Neuron (in vitro differentiated cells): ENCODE measurements at regions not wholly inside any gene's neighbourhood (a gene's known extent, or its start where the extent isn't known, plus 50 kb on each side); places are given as distances from the start of the nearest gene placed in this dataset.
"Not testable (repeated sequence)": the region's sequence is repeated elsewhere in the genome, so short reads cannot be mapped to it uniquely, and the experiment has no call there.

Experiments
- H2AFZ ChIP-seq: one replicate; pipeline ENCODE4 v1.6.1; 2013; ENCODE audit warnings: low read depth, mild to moderate bottlenecking, inconsistent platforms, low read length, moderate library complexity
- H3K27me3 ChIP-seq: one replicate; pipeline ENCODE4 v1.6.1; 2013; ENCODE audit warnings: low read length; ENCODE audit not compliant: insufficient read depth
- H3K36me3 ChIP-seq: one replicate; pipeline ENCODE4 v1.6.1; 2013; ENCODE audit warnings: low read length; ENCODE audit not compliant: insufficient read depth
- H3K4me1 ChIP-seq: one replicate; pipeline ENCODE4 v1.6.1; 2013; ENCODE audit warnings: low read length; ENCODE audit not compliant: insufficient read depth
- H3K4me3 ChIP-seq: 2 replicates; pipeline ENCODE4 v1.5.1; 2013; ENCODE audit warnings: mild to moderate bottlenecking, low read length, moderate library complexity
- H3K9me3 ChIP-seq: one replicate; pipeline ENCODE4 v1.6.1; 2013; ENCODE audit warnings: low read length

DNA sequence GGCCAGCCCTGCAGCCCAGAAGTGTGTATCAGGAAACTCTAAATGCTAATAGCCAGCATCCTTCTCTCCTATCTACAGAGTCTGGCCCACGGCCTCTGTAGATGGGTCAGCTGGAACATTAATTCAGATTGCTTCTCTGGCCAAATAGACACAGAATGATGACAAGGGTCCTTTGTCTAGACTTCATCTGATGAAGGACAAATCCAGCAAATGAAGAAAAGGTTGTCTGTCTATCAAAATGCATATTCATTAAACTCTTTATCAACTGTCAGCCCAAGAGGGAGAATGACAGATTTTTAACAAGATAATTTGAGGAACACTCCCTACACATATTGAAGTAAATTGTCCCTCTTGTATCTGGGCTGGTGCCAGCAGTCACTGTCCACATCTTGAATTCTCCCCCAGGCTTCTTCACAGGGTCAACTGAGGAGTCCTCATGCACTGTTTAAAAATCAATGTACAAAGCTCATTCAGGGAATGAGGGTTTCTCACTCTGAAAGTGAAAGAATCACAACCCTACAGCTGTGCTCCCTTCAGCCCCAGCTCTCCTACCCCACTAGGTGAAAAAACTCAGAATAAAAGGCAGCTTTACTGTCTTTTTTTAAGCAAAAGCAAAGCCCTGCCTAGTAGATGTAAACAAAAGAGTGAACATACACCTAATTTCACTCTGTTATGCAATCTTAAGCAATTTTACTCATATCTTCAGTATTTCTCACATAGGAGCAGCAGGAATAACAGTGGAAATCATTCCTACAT, 507.7 kb downstream of the IGSF11 start:
- Histone ChIP-seq H3K4me3 (no peak overlapping the region), H3K27me3 (no peaks in the 10 kb centered on the region), H2AFZ (no peak overlapping the region), H3K36me3 (no peaks in the 10 kb centered on the region), H3K4me1 (no peaks in the 10 kb centered on the region), H3K9me3 (no peaks in the 10 kb centered on the region)

DNA sequence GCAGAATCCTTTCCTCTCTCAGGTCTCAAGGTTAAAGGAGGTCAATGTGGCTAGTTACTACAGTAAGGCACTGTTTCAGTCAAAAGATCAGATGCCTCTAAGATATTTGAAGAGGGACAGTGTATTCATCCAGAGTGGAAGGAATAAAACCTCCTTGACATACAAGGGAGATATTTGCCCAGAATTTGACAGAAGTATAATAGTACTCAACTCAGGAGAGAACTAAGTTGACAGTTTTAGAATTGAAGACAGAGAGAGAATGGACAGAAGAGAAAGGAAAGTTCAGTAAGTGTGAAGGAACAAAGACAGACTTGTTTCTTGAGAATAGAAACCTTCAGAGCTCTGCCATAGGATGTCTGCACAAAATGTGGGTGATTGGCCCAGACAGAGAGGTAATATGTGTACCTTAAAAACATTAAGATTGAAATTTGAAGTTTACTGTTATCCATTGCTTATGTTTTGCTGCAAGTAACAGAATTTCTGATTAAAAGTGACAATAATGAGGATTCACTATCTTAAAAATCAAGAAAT, 507.1 kb downstream of the IGSF11 start:
- no peak overlapping the region for H2AFZ ChIP-seq
- no peaks in the 10 kb centered on the region for H3K4me1 ChIP-seq
- no peaks in the 10 kb centered on the region for H3K36me3 ChIP-seq
- H3K27me3 ChIP-seq = no peaks in the 10 kb centered on the region
- no peaks in the 10 kb centered on the region for H3K9me3 ChIP-seq
- H3K4me3 ChIP-seq = no peak overlapping the region

GRCh38 chr3:118529554-118529953, 505.1 kb downstream of the IGSF11 start:
- Histone ChIP-seq H3K9me3 (no peaks in the 10 kb centered on the region), H3K27me3 (no peaks in the 10 kb centered on the region)

DNA sequence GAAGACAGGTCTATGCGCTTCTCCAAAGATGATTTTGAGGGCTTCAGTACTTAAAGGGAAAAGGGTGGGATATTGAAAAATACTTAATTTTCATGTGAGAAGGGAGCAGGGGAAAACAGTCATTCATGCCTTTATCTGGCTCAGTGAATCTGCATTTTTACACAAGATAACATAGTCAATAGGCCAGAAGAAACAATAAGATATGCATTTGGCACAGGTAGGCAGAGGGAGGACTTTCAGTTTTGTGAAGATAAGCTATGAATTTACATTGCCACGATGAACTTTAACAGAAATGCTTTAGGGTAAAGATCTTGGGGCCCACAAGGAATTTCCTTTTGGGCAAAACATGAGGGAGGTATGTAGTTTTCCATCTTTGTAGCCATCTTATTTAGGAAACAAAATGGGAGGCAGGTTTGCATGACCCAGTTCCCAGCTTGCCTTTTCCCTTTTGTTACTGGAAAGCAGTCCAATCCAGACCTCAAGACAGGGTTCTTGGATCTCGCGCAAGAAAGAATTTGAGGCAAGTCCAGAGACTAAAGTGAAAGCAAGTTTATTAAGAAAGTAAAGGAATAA, 504.2 kb downstream of the IGSF11 start:
- H3K36me3 ChIP-seq = no peaks in the 10 kb centered on the region
- no peak overlapping the region for H2AFZ ChIP-seq
- no peaks in the 10 kb centered on the region for H3K4me1 ChIP-seq
- H3K27me3 ChIP-seq = no peaks in the 10 kb centered on the region
- no peak overlapping the region for H3K4me3 ChIP-seq
- no peaks in the 10 kb centered on the region for H3K9me3 ChIP-seq

More at GRCh38 chr3:118529554-118529953, 505.1 kb downstream of the IGSF11 start:
- no peaks in the 10 kb centered on the region for H3K36me3 ChIP-seq
- no peak overlapping the region for H3K4me3 ChIP-seq
- H2AFZ ChIP-seq = no peak overlapping the region
- H3K4me1 ChIP-seq = no peaks in the 10 kb centered on the region

DNA sequence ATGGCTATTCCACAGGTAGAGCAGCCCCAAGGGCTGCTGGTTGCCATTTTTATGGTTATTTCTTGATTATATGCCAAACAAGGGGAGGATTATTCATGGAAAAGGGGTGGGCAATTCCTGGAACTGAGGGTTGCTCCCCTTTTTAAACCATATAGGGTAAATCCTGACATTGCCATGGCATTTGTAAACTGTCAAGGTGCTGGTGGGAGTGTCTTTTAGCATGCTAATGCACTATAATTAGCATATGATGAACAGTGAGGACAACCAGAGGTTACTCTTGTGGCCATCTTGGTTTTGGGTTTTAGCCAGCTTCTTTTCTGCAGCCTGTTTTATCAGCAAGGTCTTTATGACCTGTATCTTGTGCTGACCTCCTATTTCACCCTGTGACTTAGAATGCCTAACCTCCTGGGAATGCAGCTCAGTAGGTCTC, 503.7 kb downstream of the IGSF11 start:
- H3K27me3 ChIP-seq, H3K4me3 ChIP-seq: not testable (repeated sequence)

GRCh38 chr3:118531816-118532215, 502.8 kb downstream of the IGSF11 start:
- Histone ChIP-seq H3K4me1 (no peaks in the 10 kb centered on the region), H3K27me3 (no peaks in the 10 kb centered on the region), H3K4me3 (no peak overlapping the region), H3K9me3 (no peaks in the 10 kb centered on the region), H3K36me3 (no peaks in the 10 kb centered on the region), H2AFZ (no peak overlapping the region)

More for the DNA sequence above, 503.7 kb downstream of the IGSF11 start:
- H2AFZ ChIP-seq, H3K9me3 ChIP-seq, H3K4me1 ChIP-seq, H3K36me3 ChIP-seq: not testable (repeated sequence)

DNA sequence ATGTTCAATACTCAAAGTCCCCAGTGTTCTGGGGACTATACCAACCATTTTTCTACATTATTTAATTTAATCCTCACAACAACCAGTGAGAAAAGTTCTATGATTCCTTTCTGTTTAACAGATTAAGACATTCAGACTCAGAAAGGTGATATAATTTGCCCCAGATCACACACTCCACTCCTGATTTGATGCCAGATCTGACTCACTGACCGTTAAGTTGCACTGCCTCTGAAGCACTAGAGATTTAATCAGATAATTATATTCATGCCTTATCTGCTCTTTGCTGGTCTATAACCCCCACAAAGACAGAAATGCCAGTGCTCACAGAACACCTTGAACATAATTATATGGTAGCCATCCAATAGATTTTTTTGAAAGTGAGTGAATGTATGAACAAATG, 501.0 kb downstream of the IGSF11 start:
- Histone ChIP-seq H3K9me3 (no peaks in the 10 kb centered on the region), H3K36me3 (no peaks in the 10 kb centered on the region), H2AFZ (no peak overlapping the region), H3K4me3 (no peak overlapping the region), H3K27me3 (no peaks in the 10 kb centered on the region), H3K4me1 (no peaks in the 10 kb centered on the region)

DNA sequence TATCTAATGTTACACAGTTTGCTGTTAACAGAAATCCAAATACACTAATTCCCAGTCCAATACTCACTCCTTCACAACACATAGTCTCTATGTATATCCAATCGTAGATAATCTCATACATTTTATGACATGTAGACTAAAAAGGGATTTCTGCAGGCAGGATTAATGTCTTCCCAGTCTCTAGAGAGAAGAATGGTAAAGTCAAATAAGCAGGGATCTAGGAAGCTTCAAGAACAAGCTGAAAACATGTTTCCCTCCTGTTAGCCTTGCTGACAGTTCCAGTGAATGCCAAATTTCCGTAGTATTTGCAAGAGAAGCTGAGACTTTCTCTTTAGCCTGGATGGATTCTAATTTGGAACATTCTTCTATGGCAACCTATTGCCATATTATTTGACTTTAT, 500.1 kb downstream of the IGSF11 start:
- H3K4me3 ChIP-seq = no peak overlapping the region
- H2AFZ ChIP-seq = no peak overlapping the region

GRCh38 chr3:118536764-118537163, 497.9 kb downstream of the IGSF11 start:
- Histone ChIP-seq H3K27me3 (no peaks in the 10 kb centered on the region), H3K36me3 (no peaks in the 10 kb centered on the region), H3K9me3 (no peaks in the 10 kb centered on the region), H3K4me3 (no peak overlapping the region), H3K4me1 (no peaks in the 10 kb centered on the region), H2AFZ (no peak overlapping the region)

More for the DNA sequence above, 500.1 kb downstream of the IGSF11 start:
- no peaks in the 10 kb centered on the region for H3K9me3 ChIP-seq
- H3K27me3 ChIP-seq = no peaks in the 10 kb centered on the region
- no peaks in the 10 kb centered on the region for H3K36me3 ChIP-seq
- no peaks in the 10 kb centered on the region for H3K4me1 ChIP-seq

- no peak overlapping the region for H2AFZ ChIP-seq
- no peaks in the 10 kb centered on the region for H3K4me1 ChIP-seq
- no peaks in the 10 kb centered on the region for H3K9me3 ChIP-seq
- H3K27me3 ChIP-seq = no peaks in the 10 kb centered on the region
- no peaks in the 10 kb centered on the region for H3K36me3 ChIP-seq
- no peak overlapping the region for H3K4me3 ChIP-seq
Observed at GRCh38 chr3:118537454-118537853, 497.2 kb downstream of the IGSF11 start.

DNA sequence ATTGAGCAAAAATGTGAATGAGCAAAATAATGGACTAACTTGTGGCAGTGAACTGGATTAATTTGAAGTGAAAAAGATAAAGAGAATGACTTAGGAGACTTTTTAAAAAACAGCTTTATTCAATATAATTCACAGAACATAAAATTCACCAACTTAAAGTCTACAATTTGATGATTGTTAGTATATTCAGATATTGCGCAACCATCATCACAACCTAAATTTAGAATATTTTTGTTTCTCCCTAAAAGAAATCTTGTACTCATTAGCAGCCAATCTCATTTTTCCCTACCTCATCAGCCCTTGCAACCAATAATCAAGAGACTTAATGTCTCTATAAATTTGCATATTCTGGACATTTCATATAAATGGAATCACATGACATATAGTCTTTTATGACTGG, 496.5 kb downstream of the IGSF11 start:
- no peaks in the 10 kb centered on the region for H3K27me3 ChIP-seq
- no peaks in the 10 kb centered on the region for H3K4me1 ChIP-seq
- no peak overlapping the region for H3K4me3 ChIP-seq
- no peaks in the 10 kb centered on the region for H3K9me3 ChIP-seq
- no peak overlapping the region for H2AFZ ChIP-seq
- no peaks in the 10 kb centered on the region for H3K36me3 ChIP-seq

DNA sequence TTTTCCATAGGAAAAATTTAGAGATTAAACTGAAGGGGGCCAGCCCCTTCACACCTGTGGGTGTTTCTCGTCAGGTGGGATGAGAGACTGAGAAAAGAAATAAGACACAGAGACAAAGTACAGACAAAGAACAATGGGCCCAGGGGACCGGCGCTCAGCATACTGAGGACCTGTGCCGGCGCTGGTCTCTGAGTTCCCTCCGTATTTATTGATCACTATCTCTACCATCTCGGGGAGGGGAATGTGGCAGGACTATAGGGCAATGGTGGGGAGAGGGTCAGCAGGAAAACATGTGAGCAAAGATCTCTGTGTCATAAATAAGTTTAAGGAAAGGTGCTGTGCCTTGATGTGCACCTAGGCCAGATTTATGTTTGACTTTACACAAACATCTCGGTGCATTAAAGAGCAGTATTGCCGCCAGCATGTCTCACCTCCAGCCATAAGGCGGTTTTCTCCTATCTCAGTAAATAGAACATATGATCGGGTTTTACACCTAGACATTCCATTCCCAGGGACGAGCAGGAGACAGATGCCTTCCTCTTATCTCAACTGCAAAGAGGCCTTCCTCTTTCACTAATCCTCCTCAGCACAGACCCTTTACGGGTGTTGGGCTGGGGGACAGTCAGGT, 494.7 kb downstream of the IGSF11 start:
- not testable (repeated sequence) for H3K4me3 ChIP-seq, H3K27me3 ChIP-seq, H3K4me1 ChIP-seq, H3K9me3 ChIP-seq, H3K36me3 ChIP-seq, H2AFZ ChIP-seq

DNA sequence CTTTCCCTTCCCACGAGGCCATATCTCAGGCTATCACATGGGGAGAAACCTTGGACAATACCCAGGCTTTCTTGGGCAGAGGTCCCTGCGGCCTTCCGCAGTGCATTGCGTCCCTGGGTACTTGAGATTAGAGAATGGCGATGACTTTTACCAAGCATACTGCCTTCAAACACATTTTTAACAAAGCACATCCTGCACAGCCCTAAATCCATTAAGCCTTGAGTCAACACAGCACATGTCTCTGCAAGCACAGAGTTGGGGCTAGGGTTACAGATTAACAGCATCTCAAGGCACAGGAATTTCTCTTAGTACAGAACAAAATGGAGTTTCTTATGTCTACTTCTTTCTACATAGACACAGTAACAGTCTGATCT, 494.2 kb downstream of the IGSF11 start:
- not testable (repeated sequence) for H3K4me3 ChIP-seq, H3K9me3 ChIP-seq, H3K36me3 ChIP-seq, H3K4me1 ChIP-seq, H2AFZ ChIP-seq, H3K27me3 ChIP-seq
